AG04450 (cell line): ENCODE measurements at regions not wholly inside any gene's neighbourhood (a gene's known extent, or its start where the extent isn't known, plus 50 kb on each side); places are given as distances from the start of the nearest gene placed in this dataset.
A peak's percentile ranks its signal among the peaks of the same experiment; 100 is the strongest.

Experiments used
- CTCF ChIA-PET: fragments of 300-600, 350-600 bp; formaldehyde crosslinking; extraction: SDS; loops from one replicate; lab custom pipeline; 2022; ENCODE audit warnings: antibody characterized with exemption, inconsistent platforms; lab: Charles Lee
- POLR2A ChIA-PET: fragments of 350-600 bp; formaldehyde crosslinking; extraction: SDS; loops from one replicate; lab custom pipeline; 2021; ENCODE audit warnings: antibody characterized with exemption, inconsistent platforms; lab: Yijun Ruan, JAX
- DNase-seq: peaks from one replicate; pipeline ENCODE4 v3.0.0-alpha.2; 2011; ENCODE audit warnings: low read depth, low spot score
- H3K27ac ChIP-seq: one replicate; pipeline ENCODE4 v1.5.1; 2012; ENCODE audit warnings: low read depth, low read length, control low read depth
- H3K27me3 ChIP-seq: one replicate; pipeline ENCODE4 v1.6.0; 2012; ENCODE audit warnings: low read length; ENCODE audit not compliant: control insufficient read depth, insufficient read depth
- H3K4me3 ChIP-seq: 2 replicates; pipeline ENCODE4 v1.5.1; 2011; ENCODE audit warnings: mild to moderate bottlenecking, low read depth, low read length, control low read depth
- H3K9me3 ChIP-seq: 2 replicates; pipeline ENCODE4 v1.5.1; 2012; ENCODE audit warnings: low read length; ENCODE audit not compliant: control insufficient read depth, insufficient read depth
- CTCF ChIP-seq: IDR thresholded peaks from 2 replicates; pipeline ENCODE4 v1.5.1; 2011; ENCODE audit warnings: low read depth, low read length, control low read depth, inconsistent platforms

- TF ChIP-seq CTCF: no peak
- Histone ChIP-seq H3K9me3 (no peaks in the 10 kb centered on the region), H3K4me3 (no peak overlapping the region), H3K27ac (no peak overlapping the region), H3K27me3 (no peaks in the 10 kb centered on the region)
- ChIA-PET CTCF (no interaction called here), POLR2A (no interaction called here)
- DNase-seq: no peak
These were observed 131.1 kb upstream of the MOCS2 start for GRCh38 chr5:53240661-53241060.

- no peak for TF ChIP-seq CTCF
- POLR2A ChIA-PET: no interaction called here
- CTCF ChIA-PET: interaction anchor here (0.7 kb wide), 1 partner anchor 893 kb away, joined by 5 read pairs; no protein-coding TSS in a partner anchor
- no peak overlapping the region for H3K4me3 ChIP-seq
- no peaks in the 10 kb centered on the region for H3K27me3 ChIP-seq
- H3K27ac ChIP-seq: no peak overlapping the region
- no peaks in the 10 kb centered on the region for H3K9me3 ChIP-seq
- no peak for DNase-seq
These were observed 132.0 kb upstream of the MOCS2 start for GRCh38 chr5:53241572-53241971.

- POLR2A ChIA-PET: no interaction called here
- no peaks in the 10 kb centered on the region for H3K9me3 ChIP-seq
- no peak for DNase-seq
- H3K4me3 ChIP-seq: no peak overlapping the region
- no peak overlapping the region for H3K27ac ChIP-seq
- CTCF ChIA-PET: no interaction called here
- H3K27me3 ChIP-seq: no peaks in the 10 kb centered on the region
- TF ChIP-seq CTCF: no peak
These were observed 133.8 kb upstream of the MOCS2 start for GRCh38 chr5:53243403-53243802.

- no peak overlapping the region for H3K4me3 ChIP-seq
- no peak overlapping the region for H3K27ac ChIP-seq
- no peaks in the 10 kb centered on the region for H3K27me3 ChIP-seq
- H3K9me3 ChIP-seq: no peaks in the 10 kb centered on the region
- CTCF ChIA-PET: interaction anchor here (0.9 to 1.1 kb wide), 2 partner anchors 75 to 76 kb away, joined by 3 read pairs; no protein-coding TSS in a partner anchor
- no peak for TF ChIP-seq CTCF
- DNase-seq: peak; percentile 81
- POLR2A ChIA-PET: interaction anchor here (0.7 to 1.0 kb wide), 4 partner anchors 43 to 122 kb away, joined by 3 to 4 read pairs (median 3); no protein-coding TSS in a partner anchor
These were observed 136.7 kb upstream of the MOCS2 start for GRCh38 chr5:53246042-53246836.

- DNase-seq: peak; percentile 91
- no peak overlapping the region for H3K4me3 ChIP-seq
- no peaks in the 10 kb centered on the region for H3K27me3 ChIP-seq
- ChIA-PET CTCF (no interaction called here), POLR2A (interaction anchor here (0.6 to 1.6 kb wide), 2 partner anchors 56 to 231 kb away, joined by 3 read pairs; partner anchors contain the start of gene FST)
- no peak for TF ChIP-seq CTCF
- no peaks in the 10 kb centered on the region for H3K9me3 ChIP-seq
- H3K27ac ChIP-seq: peak overlapping the region; percentile 59
These were observed 140.1 kb upstream of the MOCS2 start for GRCh38 chr5:53249529-53250200.
